ENCODE measurements at regions not wholly inside any gene's neighbourhood (a gene's known extent, or its start where the extent isn't known, plus 50 kb on each side); places are given as distances from the start of the nearest gene placed in this dataset.

- no TSS peak for BruUV-seq (replicated peaks)
These were observed 438.7 kb upstream of the PROK2 start for GRCh38 chr3:72223628-72224027.

GRCh38 chr3:72223116-72223515, 438.2 kb upstream of the PROK2 start:
- peaks cover 4% of the 10 kb centered on the region; the same call in 1 of the 2 replicates for H3K9me3 ChIP-seq (ENCODE audit: insufficient read depth, low read depth)
- no peak overlapping the region for H3K27ac ChIP-seq
- no peaks in the 10 kb centered on the region for H3K36me3 ChIP-seq (ENCODE audit: low read depth)
- no peak for DNase-seq
- H3K4me1 ChIP-seq (replicated peaks; ENCODE audit: insufficient read depth): no peaks in the 10 kb centered on the region
- no peaks in the 10 kb centered on the region for H3K79me2 ChIP-seq (ENCODE audit: low read depth)
- H2AFZ ChIP-seq: no peak overlapping the region
- no peaks in the 10 kb centered on the region for H3K27me3 ChIP-seq (ENCODE audit: insufficient read depth, low read depth)
- CTCF ChIA-PET: no interaction called here
- no TSS peak for BruUV-seq (replicated peaks)
- H3K9me2 ChIP-seq (ENCODE audit: insufficient read depth): no peaks in the 10 kb centered on the region
- H3F3A ChIP-seq (ENCODE audit: insufficient read depth, low read depth): no peaks in the 10 kb centered on the region
- H3K4me2 ChIP-seq: no peak overlapping the region
- no peaks in the 10 kb centered on the region for H4K20me1 ChIP-seq (ENCODE audit: insufficient read depth)
- POLR2A ChIA-PET (ENCODE audit: unreplicated experiment): no interaction called here
- intact Hi-C loops (cut with micrococcal nuclease; ENCODE audit: unreplicated experiment): no loop called here
- no peak for TF ChIP-seq EZH2 (IDR thresholded peaks at IDR 0.05; ENCODE audit: low read depth)
- TF ChIP-seq, protein P1, sequence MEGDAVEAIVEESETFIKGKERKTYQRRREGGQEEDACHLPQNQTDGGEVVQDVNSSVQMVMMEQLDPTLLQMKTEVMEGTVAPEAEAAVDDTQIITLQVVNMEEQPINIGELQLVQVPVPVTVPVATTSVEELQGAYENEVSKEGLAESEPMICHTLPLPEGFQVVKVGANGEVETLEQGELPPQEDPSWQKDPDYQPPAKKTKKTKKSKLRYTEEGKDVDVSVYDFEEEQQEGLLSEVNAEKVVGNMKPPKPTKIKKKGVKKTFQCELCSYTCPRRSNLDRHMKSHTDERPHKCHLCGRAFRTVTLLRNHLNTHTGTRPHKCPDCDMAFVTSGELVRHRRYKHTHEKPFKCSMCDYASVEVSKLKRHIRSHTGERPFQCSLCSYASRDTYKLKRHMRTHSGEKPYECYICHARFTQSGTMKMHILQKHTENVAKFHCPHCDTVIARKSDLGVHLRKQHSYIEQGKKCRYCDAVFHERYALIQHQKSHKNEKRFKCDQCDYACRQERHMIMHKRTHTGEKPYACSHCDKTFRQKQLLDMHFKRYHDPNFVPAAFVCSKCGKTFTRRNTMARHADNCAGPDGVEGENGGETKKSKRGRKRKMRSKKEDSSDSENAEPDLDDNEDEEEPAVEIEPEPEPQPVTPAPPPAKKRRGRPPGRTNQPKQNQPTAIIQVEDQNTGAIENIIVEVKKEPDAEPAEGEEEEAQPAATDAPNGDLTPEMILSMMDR (conservative IDR thresholded peaks at IDR 0.05): no peak
- H3K4me3 ChIP-seq: no peak overlapping the region

More at GRCh38 chr3:72223628-72224027, 438.7 kb upstream of the PROK2 start:
- Histone ChIP-seq H3F3A (ENCODE audit: insufficient read depth, low read depth) (no peaks in the 10 kb centered on the region), H3K36me3 (ENCODE audit: low read depth) (no peaks in the 10 kb centered on the region), H3K27me3 (ENCODE audit: insufficient read depth, low read depth) (no peaks in the 10 kb centered on the region), H3K4me2 (no peak overlapping the region), H3K9me3 (ENCODE audit: insufficient read depth, low read depth) (peaks cover 4% of the 10 kb centered on the region; the same call in 1 of the 2 replicates), H3K4me3 (no peak overlapping the region), H3K27ac (no peak overlapping the region), H3K9me2 (ENCODE audit: insufficient read depth) (no peaks in the 10 kb centered on the region), H3K4me1 (replicated peaks; ENCODE audit: insufficient read depth) (no peaks in the 10 kb centered on the region), H4K20me1 (ENCODE audit: insufficient read depth) (no peaks in the 10 kb centered on the region), H2AFZ (no peak overlapping the region), H3K79me2 (ENCODE audit: low read depth) (no peaks in the 10 kb centered on the region)
- TF ChIP-seq, protein P1 (conservative IDR thresholded peaks at IDR 0.05): no peak
- no peak for TF ChIP-seq EZH2 (IDR thresholded peaks at IDR 0.05; ENCODE audit: low read depth)
- CTCF ChIA-PET: no interaction called here
- POLR2A ChIA-PET (ENCODE audit: unreplicated experiment): no interaction called here
- intact Hi-C loops (cut with micrococcal nuclease; ENCODE audit: unreplicated experiment): no loop called here
- no peak for DNase-seq

- H3K9me3 ChIP-seq (ENCODE audit: insufficient read depth, low read depth): peaks cover 4% of the 10 kb centered on the region; the same call in 1 of the 2 replicates
- intact Hi-C loops (cut with micrococcal nuclease; ENCODE audit: unreplicated experiment): no loop called here
- no peak overlapping the region for H3K4me2 ChIP-seq
- no peaks in the 10 kb centered on the region for H3K9me2 ChIP-seq (ENCODE audit: insufficient read depth)
- no peaks in the 10 kb centered on the region for H3K79me2 ChIP-seq (ENCODE audit: low read depth)
- no peak overlapping the region for H3K4me3 ChIP-seq
- ChIA-PET POLR2A (ENCODE audit: unreplicated experiment) (no interaction called here), CTCF (no interaction called here)
- H4K20me1 ChIP-seq (ENCODE audit: insufficient read depth): no peaks in the 10 kb centered on the region
- H3K36me3 ChIP-seq (ENCODE audit: low read depth): no peaks in the 10 kb centered on the region
- BruUV-seq (replicated peaks): no TSS peak
- H3K27me3 ChIP-seq (ENCODE audit: insufficient read depth, low read depth): no peaks in the 10 kb centered on the region
- no peaks in the 10 kb centered on the region for H3K4me1 ChIP-seq (replicated peaks; ENCODE audit: insufficient read depth)
- DNase-seq: no peak
- no peak for TF ChIP-seq EZH2 (IDR thresholded peaks at IDR 0.05; ENCODE audit: low read depth)
- TF ChIP-seq, protein P1 (conservative IDR thresholded peaks at IDR 0.05): no peak
- H3F3A ChIP-seq (ENCODE audit: insufficient read depth, low read depth): no peaks in the 10 kb centered on the region
- no peak overlapping the region for H2AFZ ChIP-seq
- H3K27ac ChIP-seq: no peak overlapping the region
These were observed 437.5 kb upstream of the PROK2 start for GRCh38 chr3:72222410-72222809.
